HG02642 (cell line): ENCODE measurements at regions not wholly inside any gene's neighbourhood (a gene's known extent, or its start where the extent isn't known, plus 50 kb on each side); places are given as distances from the start of the nearest gene placed in this dataset.

Experiments
- ATAC-seq: cut with Tn5 transposase; IDR thresholded peaks from one replicate; pipeline ENCODE4 v1.9.1; 2021; ENCODE audit warnings: mild to moderate bottlenecking; ENCODE audit not compliant: unreplicated experiment, poor library complexity

DNA sequence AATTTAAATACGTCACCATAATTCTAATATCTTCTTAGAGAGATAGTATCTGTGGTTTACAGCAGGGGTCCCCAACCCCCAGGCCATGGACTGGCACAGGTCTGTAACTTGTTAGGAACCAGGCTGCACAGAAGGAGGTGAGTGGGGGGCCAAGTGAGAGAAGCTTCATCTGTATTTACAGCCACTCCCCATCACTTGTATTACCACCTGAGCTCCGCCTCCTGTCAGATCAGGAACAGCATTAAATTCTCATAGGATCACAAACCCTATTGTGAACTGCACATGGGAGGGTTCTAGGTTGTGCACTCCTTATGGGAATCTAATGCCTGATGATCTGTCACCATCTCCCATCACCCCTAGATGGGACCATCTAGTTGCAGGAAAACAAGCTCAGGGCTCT lies 282.6 kb downstream of the ICOS start:
- ATAC-seq: no peak

DNA sequence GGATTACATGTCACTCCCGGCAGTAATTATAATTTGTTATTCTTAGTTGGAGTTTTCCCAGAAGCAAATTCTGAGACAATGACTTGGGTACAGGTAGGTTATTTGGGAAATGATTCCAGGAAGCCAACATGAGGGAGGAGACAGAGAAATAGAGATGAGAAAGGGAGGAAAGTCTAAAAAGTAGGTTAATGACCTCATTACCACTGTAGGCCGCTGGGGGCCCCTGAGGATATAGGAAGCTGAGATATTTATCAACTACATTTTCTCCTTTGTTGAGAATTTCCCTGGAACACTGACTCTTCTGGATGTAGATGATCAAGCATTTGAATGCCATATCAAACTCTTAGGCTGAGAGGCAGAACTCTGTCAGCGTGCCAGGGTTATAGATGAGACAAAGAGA lies 284.3 kb downstream of the ICOS start:
- no peak for ATAC-seq

DNA sequence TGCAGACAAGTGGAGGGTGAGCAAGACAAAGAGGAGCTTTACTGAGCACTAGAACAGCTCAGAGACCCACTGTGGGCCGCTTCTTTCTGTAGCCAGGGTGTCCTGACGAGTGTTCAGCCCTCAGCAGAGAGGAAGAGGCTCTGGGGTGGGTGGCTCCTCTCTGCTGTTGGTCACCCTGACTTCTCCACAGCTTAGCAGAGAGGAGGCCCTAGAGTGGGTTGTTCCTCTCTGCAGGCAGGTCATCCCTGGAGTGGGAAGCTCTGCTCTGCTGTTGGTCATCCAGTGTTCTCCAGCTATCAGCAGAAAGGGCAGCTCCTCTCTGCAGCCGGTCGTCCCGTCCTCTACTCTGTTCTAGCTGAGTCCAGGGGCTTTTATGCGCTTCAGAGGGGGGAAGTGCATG lies 286.5 kb downstream of the ICOS start:
- ATAC-seq: no peak

DNA sequence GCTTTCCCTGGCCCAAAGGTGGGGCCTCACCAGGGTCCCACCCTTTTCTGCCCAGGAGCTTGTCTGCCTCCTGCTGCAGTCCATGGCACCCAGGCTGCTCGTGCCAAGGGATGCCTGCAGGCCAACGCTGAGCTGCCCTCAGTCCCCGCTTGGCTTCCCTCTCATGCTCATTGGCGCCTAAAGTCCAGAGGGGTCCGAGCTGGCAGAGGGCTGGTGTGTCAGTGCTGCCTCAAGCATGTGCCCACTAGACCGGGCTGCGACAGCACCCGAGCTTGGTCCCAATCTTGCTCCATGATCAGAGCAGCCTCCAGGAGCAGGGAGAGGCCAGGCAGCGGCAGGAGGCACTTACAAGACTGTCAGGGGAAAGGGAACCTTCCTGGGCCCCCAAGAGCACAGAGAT lies 287.0 kb downstream of the ICOS start:
- no peak for ATAC-seq

DNA sequence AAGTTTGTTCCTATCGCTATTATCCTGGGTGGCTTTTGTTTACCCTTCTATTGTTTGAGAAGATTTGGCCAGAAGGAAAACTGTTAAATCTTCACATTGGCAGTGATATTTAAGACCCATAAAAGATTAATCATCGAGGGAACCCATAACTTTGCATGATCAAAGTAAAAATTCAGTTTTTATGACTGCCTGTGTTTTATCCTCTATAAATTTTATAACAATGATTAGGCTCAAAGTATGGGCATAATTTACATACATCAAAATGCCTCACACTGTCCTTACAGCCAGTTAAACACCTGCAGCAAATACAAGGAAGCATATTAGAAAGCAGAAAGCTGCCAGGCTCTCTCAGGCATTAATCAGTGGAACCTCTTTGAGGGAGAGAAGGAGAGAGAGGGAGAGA lies 289.1 kb downstream of the ICOS start:
- ATAC-seq: no peak

DNA sequence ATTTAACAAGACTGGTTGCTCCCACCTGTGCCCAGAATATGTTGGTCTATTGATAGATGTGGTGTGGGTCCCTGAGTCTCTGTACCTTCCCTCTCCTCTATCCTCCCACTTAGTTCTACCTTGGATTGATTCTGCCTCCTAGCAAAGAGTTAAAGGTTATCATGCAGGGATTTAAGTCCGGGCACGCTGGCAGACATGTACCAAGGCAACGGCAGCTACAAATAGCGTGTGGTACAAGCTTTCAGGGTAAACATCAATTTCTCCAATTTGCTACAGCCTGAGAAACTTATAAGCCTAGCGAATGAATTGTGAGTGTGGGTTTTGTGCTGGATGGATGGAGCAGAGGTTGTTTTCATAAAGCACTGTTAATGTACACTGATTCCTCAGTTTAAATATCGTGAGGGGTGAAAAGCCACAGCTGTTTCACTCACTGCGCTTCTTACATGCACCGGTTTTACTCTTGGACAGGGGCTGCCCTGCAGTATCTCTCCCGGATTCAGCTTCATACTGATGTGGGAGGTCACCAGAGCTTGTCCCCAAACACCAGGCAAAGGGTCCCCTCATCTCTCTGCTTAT lies 289.8 kb downstream of the ICOS start:
- no peak for ATAC-seq

DNA sequence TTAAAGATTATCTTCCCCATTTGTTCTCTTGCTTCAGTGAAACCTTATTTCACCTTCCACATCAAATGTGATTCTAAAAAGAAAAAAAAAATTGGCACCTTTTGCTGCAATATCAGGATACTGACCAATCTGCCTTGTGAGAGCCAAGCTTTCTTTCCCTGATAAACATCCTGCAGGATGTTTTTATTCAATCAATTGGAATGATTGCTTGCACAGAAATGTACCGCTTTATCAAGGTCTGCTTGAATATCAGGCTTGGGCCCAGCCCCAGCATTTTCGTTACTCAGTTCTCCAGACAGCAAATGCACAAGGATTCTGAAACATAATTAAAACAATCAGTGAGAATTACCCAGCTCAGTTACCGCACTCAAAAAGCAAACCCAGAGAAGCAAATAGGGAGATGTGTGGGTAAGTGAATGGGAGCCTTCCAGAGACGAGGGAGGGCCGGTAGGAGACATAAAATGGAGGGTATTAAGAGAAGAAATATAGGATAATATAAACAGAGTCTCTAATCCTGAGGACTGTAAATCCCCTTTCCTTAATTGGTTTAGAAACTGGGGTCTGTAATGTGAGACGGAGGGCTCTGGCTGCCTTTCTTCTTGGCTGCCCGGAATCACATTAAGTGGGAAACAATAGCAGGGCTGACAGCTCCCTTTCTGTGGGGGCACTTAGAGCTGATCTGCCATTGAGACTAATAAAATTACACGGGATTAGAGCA lies 291.8 kb downstream of the ICOS start:
- ATAC-seq: no peak

DNA sequence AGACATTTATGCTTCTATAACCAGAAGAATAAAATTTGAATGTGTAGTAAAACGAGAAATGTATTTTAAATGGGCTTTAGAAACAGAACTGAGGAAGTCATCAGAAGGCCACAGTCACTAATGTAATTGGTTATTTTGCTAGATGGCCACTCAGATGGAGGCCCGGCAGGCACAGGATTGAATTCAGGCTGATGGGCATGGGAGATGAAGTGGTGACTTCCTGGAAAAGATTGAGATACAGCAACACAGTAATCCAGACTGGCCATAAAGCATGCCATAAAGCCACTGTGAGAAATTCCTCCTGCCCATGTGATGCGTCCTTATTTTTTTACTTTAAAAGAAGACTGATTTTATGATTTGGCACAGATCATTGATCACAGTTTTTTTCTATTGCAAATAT lies 297.7 kb downstream of the ICOS start:
- ATAC-seq: no peak

DNA sequence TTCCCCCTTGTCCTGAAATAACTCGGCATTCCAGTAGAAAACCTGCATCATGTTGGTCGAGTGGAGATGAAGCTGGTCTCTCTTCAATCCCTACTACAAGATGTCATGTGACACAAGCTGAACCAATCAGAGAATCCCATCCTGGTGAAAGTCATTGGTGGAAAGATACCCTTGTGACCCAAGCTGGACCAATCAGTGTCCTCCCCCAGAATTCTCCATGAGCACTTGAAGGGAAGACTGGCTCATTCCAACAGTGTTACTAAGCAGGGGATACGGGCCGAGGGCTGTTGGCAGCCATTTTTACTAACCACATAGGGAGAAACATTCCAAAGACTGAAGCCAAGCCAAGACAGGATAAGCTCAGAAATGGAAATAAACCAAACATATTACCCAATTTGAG lies 298.3 kb downstream of the ICOS start:
- ATAC-seq: no peak

DNA sequence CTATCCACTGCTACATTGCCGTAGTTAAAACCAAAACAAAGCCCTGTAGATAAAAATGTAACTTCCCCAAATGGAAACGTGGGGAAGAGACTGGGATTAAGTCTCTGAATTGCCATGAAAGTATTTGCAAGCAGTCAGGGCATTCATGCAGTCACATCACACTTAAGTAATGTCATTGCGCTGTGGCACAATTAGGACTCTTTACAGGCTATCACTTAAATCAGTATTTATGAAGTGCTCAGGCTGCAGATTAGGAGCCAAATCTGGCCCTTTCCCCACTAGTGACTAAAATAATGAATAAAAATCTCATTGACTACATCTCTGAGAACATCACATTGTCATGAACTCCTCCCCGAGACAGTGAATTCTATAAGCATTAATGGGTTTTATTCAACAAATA lies 300.9 kb downstream of the ICOS start:
- no peak for ATAC-seq

DNA sequence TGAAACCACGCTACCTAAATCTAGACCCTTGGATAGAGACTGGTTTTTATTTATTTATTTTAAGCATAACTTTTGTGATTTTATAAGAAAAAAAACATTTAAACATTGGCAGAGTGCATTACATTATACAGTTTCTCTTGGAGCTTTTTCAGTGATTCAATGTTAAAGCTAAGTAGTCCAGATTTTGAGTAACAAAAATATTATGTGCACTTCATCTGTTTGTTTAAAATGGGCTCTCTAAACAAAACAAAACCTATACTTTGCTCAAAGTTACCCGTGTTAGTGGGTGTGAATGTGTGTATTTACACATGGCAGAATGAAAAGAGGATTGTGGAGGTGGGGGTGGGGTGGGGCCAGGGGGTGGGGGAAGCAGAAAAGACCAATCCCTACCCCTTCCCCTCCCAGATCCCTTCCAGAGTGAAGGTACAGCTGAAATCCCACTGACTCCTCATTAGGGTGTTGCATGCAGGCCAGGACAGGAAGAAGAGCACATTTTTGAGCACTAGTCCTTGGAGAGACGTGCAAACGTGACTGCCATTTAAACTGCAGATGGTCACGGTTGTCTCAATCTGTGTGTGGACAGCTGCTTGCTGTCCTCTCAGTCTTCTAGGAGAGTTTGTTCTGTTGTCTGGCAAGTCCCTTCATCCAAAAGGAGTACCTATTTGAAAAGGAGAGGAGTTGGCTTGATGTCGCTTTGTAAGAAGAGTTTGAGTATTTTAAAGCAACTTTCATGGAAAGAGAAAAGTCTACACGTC lies 303.0 kb downstream of the ICOS start:
- no peak for ATAC-seq

DNA sequence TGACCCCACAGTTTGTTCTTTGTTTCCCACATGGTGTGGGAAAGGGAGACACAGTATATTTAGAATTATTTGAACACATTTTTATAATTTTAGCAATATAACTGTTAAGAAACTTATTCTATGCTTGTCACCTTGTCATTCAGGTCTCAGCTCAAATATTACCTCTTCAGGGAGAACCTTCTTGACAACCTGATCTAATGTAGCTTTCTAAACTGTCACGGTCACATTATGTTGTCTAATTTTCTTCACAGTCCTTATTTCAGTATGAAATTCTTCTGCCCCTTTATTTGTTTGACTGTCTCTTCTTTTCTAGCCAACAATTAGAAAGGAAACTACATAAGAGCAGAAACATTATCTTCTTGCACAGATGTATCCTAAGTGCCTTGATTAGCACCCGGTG lies 304.3 kb upstream of the PARD3B start:
- ATAC-seq: no peak

DNA sequence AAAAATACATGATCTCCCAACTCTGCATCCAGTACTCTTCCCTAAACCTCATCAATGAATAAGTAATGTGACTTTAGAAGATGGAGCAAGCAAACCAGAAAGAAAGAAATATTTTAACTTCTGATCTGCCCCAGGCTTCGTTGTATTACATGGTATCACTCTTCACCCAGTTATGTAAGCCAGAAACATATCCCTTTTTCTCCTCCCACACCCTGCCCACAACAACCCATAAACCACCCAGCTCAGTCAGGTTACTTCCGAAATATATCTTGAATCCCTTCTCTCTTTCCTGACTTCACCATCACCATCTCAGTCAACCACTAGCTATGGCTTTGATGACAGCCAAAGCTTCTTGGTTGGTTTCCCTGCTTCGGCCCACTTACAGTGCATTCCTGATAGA lies 295.8 kb upstream of the PARD3B start:
- no peak for ATAC-seq

DNA sequence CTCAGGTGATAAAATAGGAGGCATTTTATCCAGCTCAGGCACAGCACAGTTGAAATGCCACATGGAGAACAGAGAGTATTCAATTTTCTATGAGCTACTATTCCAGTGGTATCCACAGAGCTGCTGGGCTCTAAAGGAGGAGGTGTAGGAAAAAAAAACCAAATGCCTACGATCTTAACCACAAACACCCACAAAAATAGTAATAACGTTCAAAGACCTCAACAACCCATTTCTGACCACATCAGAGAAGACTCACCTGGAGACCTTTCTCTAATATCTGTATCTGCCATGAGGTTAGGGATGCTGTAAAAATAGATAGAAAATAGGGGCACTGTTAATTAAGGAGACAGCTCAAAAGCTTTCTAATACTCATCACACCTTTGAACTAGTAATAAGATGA lies 294.6 kb upstream of the PARD3B start:
- no peak for ATAC-seq

DNA sequence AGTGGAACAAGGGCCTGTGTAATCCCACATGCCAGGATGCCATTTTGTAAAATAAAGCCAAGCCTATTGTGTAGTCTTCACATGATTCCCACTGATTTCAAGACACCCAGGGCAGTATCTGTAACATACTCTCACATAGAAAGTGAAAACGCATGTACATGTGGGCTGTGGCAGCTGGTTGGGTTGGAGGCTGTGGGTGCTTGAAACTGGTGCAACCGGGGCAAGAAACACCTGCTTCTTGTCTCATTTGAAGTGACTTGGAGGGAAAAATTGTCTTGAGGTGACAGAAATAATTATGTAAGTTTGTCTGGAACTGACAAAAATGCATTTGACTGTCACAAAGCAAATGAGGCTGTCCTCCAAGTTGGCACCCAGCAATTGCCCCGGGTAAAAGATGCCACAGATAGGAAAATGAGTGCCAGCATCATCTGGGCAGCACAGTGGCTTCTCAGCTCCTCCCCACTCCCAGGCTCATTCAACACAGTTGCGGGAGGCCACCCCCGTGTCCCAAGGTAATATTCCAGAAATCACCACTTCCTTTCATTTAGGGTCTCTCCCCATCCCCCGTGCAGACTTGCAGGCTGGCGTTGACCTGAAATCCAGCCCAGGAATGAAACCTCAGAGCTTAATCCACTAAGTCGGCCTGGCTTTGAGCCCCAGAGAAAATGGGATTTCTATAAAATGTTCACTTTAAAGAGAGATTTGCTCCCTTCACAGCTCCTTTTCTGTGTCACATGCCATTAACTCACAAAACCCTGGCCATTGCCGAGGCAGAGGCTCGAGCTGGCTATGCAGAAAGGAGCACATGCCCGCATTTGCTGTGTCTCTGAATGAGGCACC lies 293.9 kb upstream of the PARD3B start:
- ATAC-seq: no peak

DNA sequence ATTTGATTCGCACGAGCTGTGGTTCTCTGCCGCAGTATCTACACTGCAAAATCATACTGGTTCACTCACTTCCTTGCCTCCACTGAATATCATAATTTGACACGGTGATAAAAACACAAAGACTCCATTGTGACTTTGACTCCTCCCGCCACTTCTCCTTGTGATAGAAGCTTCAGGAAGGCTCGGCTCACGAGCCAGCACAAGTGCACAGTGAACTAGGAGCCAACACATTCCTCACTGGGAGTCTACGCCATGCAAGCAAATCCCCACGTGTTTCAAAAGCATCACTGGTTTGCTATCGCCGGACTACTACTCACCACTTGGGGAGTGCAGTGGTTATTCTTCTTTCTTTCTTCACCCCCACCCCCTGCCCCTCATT lies 293.3 kb upstream of the PARD3B start:
- no peak for ATAC-seq

DNA sequence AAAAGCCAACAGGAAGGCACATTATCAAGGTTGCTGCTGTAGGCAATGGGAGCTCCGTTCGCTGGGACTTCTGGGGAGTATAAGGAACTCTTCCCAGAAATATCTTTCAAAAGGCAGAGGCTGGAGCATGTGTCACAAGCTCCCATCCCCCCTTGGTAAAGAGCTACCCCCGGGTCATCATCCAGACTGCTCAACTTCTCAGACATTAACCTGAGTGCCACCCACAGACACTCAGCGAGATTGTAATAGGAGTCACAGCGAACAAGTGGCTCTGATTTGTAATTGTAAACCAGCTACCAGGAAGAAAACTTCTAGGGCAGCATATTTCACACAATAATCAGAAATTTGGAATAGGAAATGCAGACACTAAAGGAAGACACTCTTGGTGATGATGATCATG lies 290.2 kb upstream of the PARD3B start:
- ATAC-seq: no peak

DNA sequence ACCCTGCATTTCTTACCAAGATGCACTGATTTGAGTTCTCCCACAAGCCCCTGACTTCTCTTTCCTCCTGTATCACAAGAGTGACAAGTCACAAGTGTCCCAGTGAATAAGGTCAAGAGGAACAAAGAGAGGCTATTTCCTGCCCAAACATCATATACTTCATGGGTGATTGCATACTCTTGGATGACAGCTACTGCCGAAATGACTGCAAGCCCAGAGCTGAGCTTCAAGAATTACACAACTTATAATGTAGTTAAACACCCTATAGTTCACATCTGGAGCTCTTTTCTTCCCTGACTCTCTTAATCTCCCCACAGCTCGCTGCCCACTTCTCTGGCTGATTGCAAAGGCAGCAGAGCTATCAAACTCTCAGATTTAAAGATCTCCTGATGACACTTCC lies 289.7 kb upstream of the PARD3B start:
- ATAC-seq: no peak

DNA sequence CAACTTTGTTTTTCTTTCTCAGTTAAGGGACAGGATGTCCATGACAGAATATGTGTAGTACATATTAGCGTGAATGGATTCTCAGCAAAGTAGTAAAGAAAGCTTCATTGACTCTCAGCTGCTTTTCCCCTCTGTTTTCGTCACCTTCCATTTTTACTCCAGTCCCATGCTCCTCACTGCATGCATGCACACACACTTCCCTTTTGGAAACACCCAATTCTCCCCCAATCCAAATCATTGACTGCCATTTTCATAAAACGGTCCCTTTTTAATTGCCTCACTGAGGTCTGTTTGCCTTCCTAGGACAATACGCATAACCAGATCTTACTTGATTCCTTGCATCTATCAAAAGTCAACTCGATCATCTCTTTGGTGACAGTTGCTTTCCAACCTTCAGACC lies 287.5 kb upstream of the PARD3B start:
- ATAC-seq: no peak

DNA sequence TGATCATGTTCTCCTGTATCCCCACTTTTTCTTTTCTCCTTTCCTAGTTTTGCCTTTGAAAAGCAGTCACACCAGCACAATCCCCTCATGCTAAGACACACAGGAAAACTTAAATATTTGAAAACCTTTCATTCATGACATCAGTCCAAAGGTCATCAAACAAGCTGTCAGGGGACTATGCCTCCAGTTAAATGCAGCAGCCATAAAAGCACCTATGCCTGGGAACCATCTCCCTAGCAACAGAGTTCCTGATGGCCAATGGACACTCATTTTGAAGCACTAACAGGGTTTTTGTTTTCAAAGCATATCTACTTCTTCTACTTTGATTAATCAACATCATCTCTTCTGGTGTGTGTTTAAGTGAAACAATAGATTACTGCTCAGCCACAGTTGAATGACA lies 286.4 kb upstream of the PARD3B start:
- no peak for ATAC-seq
